H1 (cell line): ENCODE measurements at regions not wholly inside any gene's neighbourhood (a gene's known extent, or its start where the extent isn't known, plus 50 kb on each side); places are given as distances from the start of the nearest gene placed in this dataset.

Experiments
- CTCF ChIA-PET: fragments of 300-600 bp; sonication (Branson Sonifier 250); formaldehyde crosslinking; loops from one replicate; lab custom pipeline; 2021; ENCODE audit not compliant: partially characterized antibody; lab: Charles Lee
- POLR2A ChIA-PET: fragments of 300-600 bp; sonication (Branson Sonifier 250); formaldehyde crosslinking; loops from one replicate; lab custom pipeline; 2021; ENCODE audit warnings: inconsistent platforms; ENCODE audit not compliant: partially characterized antibody; lab: Charles Lee
- DNase-seq, 2 experiments: peaks; one replicate each; pipeline versions ENCODE4 v3.0.0 to v3.0.0-alpha.2; 2010 to 2022; ENCODE audit warnings: low spot score in 2 of 2, low read depth in 1 of 2, mixed read lengths in 1 of 2
- FAIRE-seq: peaks from 2 replicates; lab custom pipeline; 2011; peaks lifted over from hg19 to GRCh38; lab: Jason Lieb, UNC
- H2AFZ ChIP-seq: 2 replicates; pipeline ENCODE4 v1.8.1; 2012; ENCODE audit warnings: low read length, inconsistent platforms
- H2AK5ac ChIP-seq: 2 replicates; pipeline ENCODE4 v1.6.1; 2013; ENCODE audit warnings: low read depth, low read length
- H2BK120ac ChIP-seq: replicated peaks from 2 replicates; pipeline ENCODE3; 2013; ENCODE audit warnings: low read depth, low read length, inconsistent platforms
- H2BK12ac ChIP-seq: 2 replicates; pipeline ENCODE4 v1.6.1; 2013; ENCODE audit warnings: low read depth, low read length
- H2BK15ac ChIP-seq: 2 replicates; pipeline ENCODE4 v1.6.1; 2013; ENCODE audit warnings: low read length
- H2BK20ac ChIP-seq: 2 replicates; pipeline ENCODE4 v1.6.1; 2013; ENCODE audit warnings: low read length
- H2BK5ac ChIP-seq: 2 replicates; pipeline ENCODE4 v1.6.1; 2013; ENCODE audit warnings: low read depth, low read length
- H3K14ac ChIP-seq: 2 replicates; pipeline ENCODE4 v1.6.1; 2013; ENCODE audit warnings: inconsistent platforms; ENCODE audit not compliant: insufficient read length
- H3K18ac ChIP-seq: 2 replicates; pipeline ENCODE4 v1.6.1; 2013; ENCODE audit warnings: low read length; ENCODE audit errors: extremely low read depth
- H3K23ac ChIP-seq: 2 replicates; pipeline ENCODE4 v1.6.1; 2013; ENCODE audit warnings: inconsistent platforms; ENCODE audit not compliant: insufficient read length
- H3K23me2 ChIP-seq: 2 replicates; pipeline ENCODE4 v1.6.1; 2013; ENCODE audit warnings: low read depth, low read length
- H3K27ac ChIP-seq: 2 replicates; pipeline ENCODE4 v1.6.1; 2011; ENCODE audit warnings: low read depth, low read length, inconsistent platforms
- H3K27me3 ChIP-seq, 4 experiments: replicated peaks in 1 of 4; 1 replicate in 1 of 4; 2 replicates in 3 of 4; pipeline versions ENCODE4 v1.6.1 to v1.8.1; 2011 to 2013; ENCODE audit warnings: low read length in 3 of 4, mild to moderate bottlenecking in 3 of 4, inconsistent platforms in 2 of 4, mixed read lengths in 2 of 4, moderate library complexity in 1 of 4; ENCODE audit not compliant: control insufficient read depth in 3 of 4, insufficient read depth in 3 of 4; ENCODE audit errors: extremely low read depth in 1 of 4
- H3K36me3 ChIP-seq, 4 experiments: 2 replicates each; pipeline versions ENCODE4 v1.6.1 to v1.8.1; 2011 to 2013; ENCODE audit warnings: mild to moderate bottlenecking in 4 of 4, low read length in 3 of 4, moderate library complexity in 2 of 4, control low read depth in 1 of 4, inconsistent platforms in 1 of 4; ENCODE audit not compliant: insufficient read depth in 4 of 4, control insufficient read depth in 2 of 4
- H3K4ac ChIP-seq: replicated peaks from 2 replicates; pipeline ENCODE3; 2013; ENCODE audit warnings: low read length, low read depth, mixed read lengths, inconsistent platforms; ENCODE audit not compliant: insufficient read length
- H3K4me1 ChIP-seq, 4 experiments: replicated peaks in 1 of 4; 1 replicate in 1 of 4; 2 replicates in 3 of 4; pipeline versions ENCODE4 v1.6.1 to v1.8.1; 2011 to 2013; ENCODE audit warnings: low read length in 3 of 4, inconsistent platforms in 2 of 4, mixed read lengths in 1 of 4; ENCODE audit not compliant: insufficient read depth in 4 of 4, control insufficient read depth in 3 of 4
- H3K4me2 ChIP-seq, 2 experiments: 2 replicates each; pipeline versions ENCODE4 v1.6.1 to v1.8.1; 2011 to 2013; ENCODE audit warnings: low read depth in 2 of 2, low read length in 2 of 2, control low read depth in 1 of 2, inconsistent platforms in 1 of 2, mild to moderate bottlenecking in 1 of 2; ENCODE audit not compliant: insufficient read depth in 1 of 2
- H3K4me3 ChIP-seq, 4 experiments: fragments of 200-600, 300-600 bp in 1 of 4; sonication (generic), shearing (Covaris generic), sonication (Bioruptor Twin) in 1 of 4; 2 replicates each; pipeline versions ENCODE4 v1.5.1 to v1.8.1; 2011 to 2016; ENCODE audit warnings: low read length in 4 of 4, low read depth in 3 of 4, control low read depth in 2 of 4, inconsistent platforms in 2 of 4, mild to moderate bottlenecking in 2 of 4, mixed read lengths in 1 of 4, moderate library complexity in 1 of 4; ENCODE audit not compliant: insufficient read depth in 2 of 4; ENCODE audit errors: extremely low read depth in 1 of 4
- H3K56ac ChIP-seq: replicated peaks from 2 replicates; pipeline ENCODE3; 2013; ENCODE audit warnings: low read depth, mild to moderate bottlenecking, mixed read lengths, low read length, inconsistent platforms; ENCODE audit not compliant: insufficient read length
- H3K79me1 ChIP-seq: 2 replicates; pipeline ENCODE4 v1.6.1; 2013; ENCODE audit warnings: low read depth, low read length, control low read depth
- H3K79me2 ChIP-seq, 2 experiments: 2 replicates each; pipeline versions ENCODE4 v1.6.1 to v1.8.1; 2012 to 2013; ENCODE audit warnings: low read length in 2 of 2, mild to moderate bottlenecking in 2 of 2, inconsistent platforms in 1 of 2; ENCODE audit not compliant: insufficient read depth in 2 of 2, control insufficient read depth in 1 of 2
- H3K9ac ChIP-seq, 4 experiments: replicated peaks in 1 of 4; 1 replicate in 1 of 4; 2 replicates in 3 of 4; pipeline versions ENCODE4 v1.6.1 to v1.8.1; 2011 to 2013; ENCODE audit warnings: low read depth in 3 of 4, low read length in 3 of 4, control low read depth in 2 of 4, mild to moderate bottlenecking in 2 of 4, moderate library complexity in 2 of 4, inconsistent platforms in 1 of 4; ENCODE audit errors: extremely low read depth in 1 of 4
- H3K9me3 ChIP-seq, 2 experiments: 2 replicates each; pipeline versions ENCODE4 v1.6.1 to v1.8.1; 2012 to 2013; ENCODE audit warnings: mild to moderate bottlenecking in 2 of 2, moderate library complexity in 2 of 2, control low read depth in 1 of 2, inconsistent platforms in 1 of 2, low read depth in 1 of 2, low read length in 1 of 2, mixed read lengths in 1 of 2; ENCODE audit not compliant: insufficient read depth in 2 of 2
- H4K20me1 ChIP-seq, 2 experiments: replicated peaks in 1 of 2; 2 replicates each; pipeline versions ENCODE3 to v1.8.1; 2011 to 2013; ENCODE audit warnings: inconsistent platforms in 2 of 2, low read length in 2 of 2, mild to moderate bottlenecking in 1 of 2; ENCODE audit not compliant: insufficient read depth in 2 of 2, control insufficient read depth in 1 of 2
- H4K5ac ChIP-seq: 2 replicates; pipeline ENCODE4 v1.6.1; 2013; ENCODE audit warnings: low read length, low read depth, mixed read lengths, inconsistent platforms; ENCODE audit not compliant: insufficient read length
- H4K8ac ChIP-seq: 2 replicates; pipeline ENCODE4 v1.8.0; 2013; ENCODE audit warnings: mild to moderate bottlenecking, moderate library complexity, low read length, inconsistent platforms; ENCODE audit not compliant: insufficient read depth; ENCODE audit errors: extremely low read depth
- H4K91ac ChIP-seq: replicated peaks from 2 replicates; pipeline ENCODE3; 2013; ENCODE audit warnings: low read length, mixed read lengths, inconsistent platforms; ENCODE audit not compliant: insufficient read length
- CEBPB ChIP-seq: IDR thresholded peaks from 2 replicates; pipeline ENCODE4 v1.6.1; 2012; ENCODE audit warnings: low read depth, low read length

- Histone ChIP-seq H2BK120ac (no peak overlapping the region), H2BK5ac (no peak overlapping the region), H2BK12ac (no peak overlapping the region), H3K79me2 (no peaks in the 10 kb centered on the region), H4K91ac (no peak overlapping the region), H3K18ac (no peak overlapping the region), H3K79me1 (no peaks in the 10 kb centered on the region), H3K4me2 (no peak overlapping the region), H3K36me3 (no peaks in the 10 kb centered on the region), H4K20me1 (no peaks in the 10 kb centered on the region), H2BK15ac (no peak overlapping the region), H3K27ac (no peak overlapping the region), H4K5ac (no peak overlapping the region), H2BK20ac (no peak overlapping the region), H3K14ac (no peak overlapping the region), H3K27me3 (no peaks in the 10 kb centered on the region), H3K9me3 (no peaks in the 10 kb centered on the region), H3K23ac (no peak overlapping the region), H2AK5ac (no peak overlapping the region), H3K56ac (no peak overlapping the region), H2AFZ (no peak overlapping the region), H4K8ac (no peak overlapping the region), H3K23me2 (peaks cover 2% of the 10 kb centered on the region; the same call in 1 of the 2 replicates), H3K4ac (no peak overlapping the region), H3K4me3 (no peak overlapping the region), H3K4me1 (no peaks in the 10 kb centered on the region), H3K9ac (no peak overlapping the region)
- CTCF ChIA-PET: interaction anchor here (1.2 kb wide), 1 partner anchor 238 kb away, joined by 3 read pairs; no protein-coding TSS in a partner anchor
- no peak for TF ChIP-seq CEBPB
- FAIRE-seq (no peak), DNase-seq (no peak)
- POLR2A ChIA-PET: no interaction called here
These were observed 633.5 kb downstream of the DTWD2 start for GRCh38 chr5:118354797-118355196.
